Activated CD4-positive, alpha-beta T cell treated with anti-CD3 and anti-CD28 coated beads, Interleukin-10, Interleukin-2, amounts not matched to agents 100 ng/mL and 50 ng/mL, durations not matched to agents 16 hours and 8 hours (primary cell): ENCODE measurements at regions not wholly inside any gene's neighbourhood (a gene's known extent, or its start where the extent isn't known, plus 50 kb on each side); places are given as distances from the start of the nearest gene placed in this dataset.
"Not testable (repeated sequence)": the region's sequence is repeated elsewhere in the genome, so short reads cannot be mapped to it uniquely, and the experiment has no call there.

Source experiments
- DNase-seq: peaks from one replicate; pipeline ENCODE4 v3.0.0-alpha.2; 2020

DNA sequence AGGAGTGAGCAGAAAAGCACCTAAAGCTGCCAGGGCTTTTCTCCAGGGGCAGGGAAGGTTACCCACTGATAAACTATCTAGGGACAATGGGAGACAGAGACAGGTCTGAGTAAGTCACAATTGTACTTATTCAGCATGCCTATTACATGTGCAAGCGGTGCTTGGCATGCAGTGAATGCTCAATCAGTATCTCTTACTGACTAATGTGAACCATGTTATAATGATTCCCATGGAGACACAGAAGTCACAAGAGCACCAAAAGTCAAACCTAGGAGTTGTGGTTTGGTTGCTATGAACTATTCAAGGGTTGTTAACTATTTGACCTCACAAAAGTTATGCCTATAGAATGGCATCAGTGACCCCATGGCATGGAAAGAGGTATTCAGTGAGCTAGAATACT, 50.0 kb upstream of the RASGRP1 start:
- no peak for DNase-seq

- DNase-seq = no peak
Observed at GRCh38 chr15:38617831-38618230, 53.2 kb upstream of the RASGRP1 start.

DNA sequence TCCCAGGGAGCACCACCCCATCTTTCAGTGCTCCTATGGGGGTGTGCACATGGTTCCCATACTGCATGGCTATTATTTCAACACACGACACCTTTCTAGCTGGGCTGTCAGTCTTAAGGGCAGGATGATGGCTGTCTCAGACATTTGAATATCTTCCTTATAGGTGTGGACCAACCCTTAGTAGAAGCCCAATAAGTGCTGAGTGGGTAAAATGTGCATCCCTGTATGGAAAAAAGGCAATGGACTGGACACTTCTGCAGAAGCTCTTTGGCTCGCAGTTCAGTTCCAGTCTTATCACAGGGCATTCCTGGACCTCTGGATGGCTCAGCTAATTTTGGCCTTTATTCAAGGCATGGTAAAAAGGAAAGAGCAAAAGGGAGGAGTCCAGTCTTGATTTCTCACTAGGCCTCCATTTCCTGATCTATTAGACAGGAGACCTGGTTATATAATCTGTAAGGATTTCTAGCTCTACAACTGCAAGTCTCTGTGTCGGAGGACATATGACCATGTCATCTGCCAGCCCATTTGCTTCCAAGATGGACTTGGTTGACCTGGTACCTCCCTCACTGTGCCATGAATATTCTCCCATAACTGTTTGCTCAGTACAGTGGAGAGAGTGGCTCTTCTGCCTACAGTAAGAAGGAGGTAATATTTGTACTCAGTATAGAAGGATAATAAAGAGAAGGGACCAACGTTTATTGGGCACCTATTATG, 53.8 kb upstream of the RASGRP1 start:
- DNase-seq = no peak

DNA sequence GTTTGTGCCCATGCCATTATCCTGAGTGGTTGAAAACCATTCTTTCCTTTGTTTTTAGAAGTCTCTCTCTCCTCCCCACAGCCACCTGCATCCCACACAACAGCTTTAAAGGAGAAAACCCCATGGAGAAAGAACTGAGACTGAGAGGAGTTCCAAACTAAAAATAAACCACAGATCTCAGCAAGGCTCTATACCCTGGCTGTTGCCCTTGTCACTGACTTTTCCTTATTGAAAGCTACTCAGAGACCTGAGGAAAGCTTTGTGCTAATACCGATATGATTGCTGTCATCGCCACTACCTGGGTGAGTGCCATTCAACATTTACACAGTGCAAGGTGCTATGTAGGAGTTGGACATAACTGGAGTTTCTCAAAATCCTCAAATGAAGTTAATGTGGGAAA, 55.5 kb upstream of the RASGRP1 start:
- no peak for DNase-seq

DNA sequence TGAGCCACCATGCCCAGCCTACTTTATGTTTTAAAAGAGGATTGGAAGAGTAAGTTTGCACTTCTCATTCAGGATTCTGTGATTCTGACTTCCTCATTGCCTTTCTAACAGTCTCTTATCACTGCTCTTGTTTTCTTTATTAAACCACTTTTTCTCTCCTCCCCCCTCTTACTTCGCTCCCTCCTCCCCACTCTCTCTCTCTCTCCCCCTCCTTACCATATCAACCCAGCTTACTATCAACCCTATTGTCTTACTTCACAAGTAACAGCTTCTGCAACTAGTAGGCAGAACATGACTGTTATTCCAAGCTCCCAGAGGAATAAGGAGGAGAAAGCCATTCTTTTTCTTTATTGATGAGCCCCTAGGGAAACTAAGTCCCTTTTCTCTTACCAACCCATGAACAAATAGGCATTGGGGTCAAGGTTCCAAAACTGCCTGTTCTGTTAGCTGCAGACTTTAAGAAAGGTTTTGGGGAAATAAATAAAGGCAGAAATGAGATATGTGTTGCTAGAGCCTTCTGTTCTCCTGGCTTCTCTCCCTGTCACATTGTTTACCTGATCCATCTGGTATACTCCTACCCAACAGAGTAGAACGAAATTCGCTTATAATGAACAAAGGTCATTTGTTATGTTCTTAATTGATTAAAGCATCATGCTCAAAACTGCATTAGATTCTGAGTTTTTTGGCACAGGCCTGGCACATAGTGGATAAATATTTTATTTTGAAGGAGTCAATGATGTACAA, 56.4 kb upstream of the RASGRP1 start:
- DNase-seq = no peak

- no peak for DNase-seq
Observed at GRCh38 chr15:38622304-38622703, 57.7 kb upstream of the RASGRP1 start.

DNA sequence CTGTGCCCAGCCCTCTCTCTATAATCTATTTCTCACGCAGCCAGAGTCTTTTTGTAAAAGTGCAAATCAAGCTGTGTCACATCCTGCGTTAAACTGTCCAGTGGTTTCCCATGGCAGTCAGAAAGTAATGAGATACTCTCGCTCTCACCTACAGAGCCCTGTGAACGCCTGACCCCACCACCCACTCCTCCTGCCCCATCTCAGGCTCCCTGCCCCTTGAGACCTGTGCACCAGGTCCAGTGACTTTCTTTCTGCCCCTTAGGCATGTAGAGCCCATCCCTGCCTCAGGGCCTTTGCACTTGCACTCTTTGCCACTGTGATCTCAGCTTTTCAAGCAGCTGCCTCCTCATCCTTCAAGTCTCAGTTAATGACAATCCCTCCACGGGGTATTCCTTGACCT, 58.3 kb upstream of the RASGRP1 start:
- DNase-seq = no peak

DNA sequence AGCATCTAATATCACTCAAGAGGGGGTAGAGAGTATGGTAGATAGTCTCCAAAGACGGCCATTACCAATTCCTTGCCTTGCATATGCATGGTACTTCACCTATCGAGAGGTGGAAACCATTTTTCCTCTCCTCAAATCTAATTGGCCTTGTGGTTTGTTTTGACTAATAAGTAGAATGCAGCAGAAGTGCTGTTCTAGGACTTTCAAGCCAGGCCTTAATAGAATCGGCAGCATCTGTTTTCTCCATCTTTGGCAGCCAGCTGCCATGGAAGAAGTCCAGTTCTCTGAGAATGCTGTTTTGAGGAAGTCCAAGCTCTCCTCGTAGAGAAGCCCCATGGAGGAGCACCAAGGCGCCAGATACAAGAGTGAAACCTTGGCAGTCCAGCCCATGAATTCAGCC, 59.1 kb upstream of the RASGRP1 start:
- no peak for DNase-seq

GRCh38 chr15:38624244-38625205, 59.9 kb upstream of the RASGRP1 start:
- DNase-seq = no peak

DNA sequence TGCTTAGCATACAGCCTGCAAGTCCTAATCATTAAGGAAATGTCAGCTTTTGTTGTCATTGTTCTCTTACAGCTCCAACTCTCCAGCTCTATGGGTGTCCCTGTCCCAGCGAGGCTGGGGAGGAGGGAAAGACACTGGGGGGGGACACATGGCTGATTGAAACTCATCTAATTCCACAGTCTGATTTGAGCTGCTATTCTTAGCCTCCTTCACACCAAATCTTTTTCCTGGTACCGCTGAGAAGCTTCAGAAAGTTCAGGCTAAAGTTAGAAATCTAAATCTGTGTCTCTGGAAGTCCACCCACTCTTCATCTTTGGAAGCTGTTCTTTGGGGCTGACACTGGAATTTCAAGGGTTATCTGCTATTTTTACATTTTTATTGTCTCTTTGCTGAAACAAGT, 61.3 kb upstream of the RASGRP1 start:
- DNase-seq = no peak

DNA sequence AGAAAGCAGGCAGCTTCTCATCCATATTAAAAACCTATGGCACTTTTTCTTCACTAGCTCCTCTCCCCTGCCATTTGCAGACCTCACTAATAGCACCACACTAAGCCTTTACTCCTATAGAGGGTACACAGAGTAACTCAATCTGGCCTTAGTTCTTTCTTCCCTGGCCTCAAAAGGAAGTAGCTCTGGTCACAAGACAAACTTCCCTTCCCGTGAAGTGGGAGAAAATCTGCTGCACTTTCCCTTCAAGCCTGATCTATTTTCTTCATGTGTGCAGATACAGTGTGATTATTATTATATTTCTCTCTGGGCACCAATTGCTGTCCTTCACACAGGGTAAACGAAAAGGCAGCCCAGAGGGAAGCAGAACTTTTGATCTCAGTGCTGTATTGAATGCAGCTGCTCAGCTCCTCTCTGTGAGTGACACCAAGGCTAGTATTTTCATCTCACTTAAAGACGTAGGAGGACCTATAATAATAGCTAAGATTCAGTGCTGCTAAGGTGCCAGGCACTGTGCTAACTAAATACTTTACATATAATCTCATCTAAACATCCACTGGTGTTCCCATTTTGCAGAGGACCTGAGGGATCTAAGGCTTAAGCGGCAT, 61.9 kb upstream of the RASGRP1 start:
- DNase-seq = no peak

DNA sequence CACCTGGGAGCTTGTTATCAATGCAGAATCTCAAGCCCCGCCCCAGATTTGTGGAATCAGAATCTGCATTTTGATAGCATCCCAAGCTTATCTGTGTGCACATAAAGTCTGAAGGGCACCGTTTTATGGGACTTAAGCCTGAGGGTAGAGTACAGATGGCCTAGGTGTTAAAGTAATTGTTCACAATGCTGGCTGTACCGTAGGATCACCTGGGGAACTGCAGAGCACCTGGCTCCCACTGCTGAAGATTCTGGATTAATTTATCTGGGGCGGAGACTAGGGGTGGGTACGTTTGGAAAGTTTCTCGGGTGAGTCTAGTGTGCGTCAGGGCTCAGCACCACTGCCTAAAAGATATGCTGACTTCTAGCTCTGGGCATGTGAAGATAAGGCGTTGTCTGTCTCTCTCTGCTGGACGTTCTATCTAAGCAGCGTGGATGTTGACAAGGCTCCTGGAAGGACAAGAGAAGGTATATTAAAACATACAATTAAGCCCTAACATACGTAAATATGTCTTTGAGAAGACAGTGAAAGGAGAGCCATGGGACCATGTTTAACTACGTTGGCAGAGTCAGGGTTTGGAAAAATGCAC, 63.2 kb upstream of the RASGRP1 start:
- no peak for DNase-seq

- no peak for DNase-seq
Observed at GRCh38 chr15:38631119-38632075, 66.8 kb upstream of the RASGRP1 start.

DNA sequence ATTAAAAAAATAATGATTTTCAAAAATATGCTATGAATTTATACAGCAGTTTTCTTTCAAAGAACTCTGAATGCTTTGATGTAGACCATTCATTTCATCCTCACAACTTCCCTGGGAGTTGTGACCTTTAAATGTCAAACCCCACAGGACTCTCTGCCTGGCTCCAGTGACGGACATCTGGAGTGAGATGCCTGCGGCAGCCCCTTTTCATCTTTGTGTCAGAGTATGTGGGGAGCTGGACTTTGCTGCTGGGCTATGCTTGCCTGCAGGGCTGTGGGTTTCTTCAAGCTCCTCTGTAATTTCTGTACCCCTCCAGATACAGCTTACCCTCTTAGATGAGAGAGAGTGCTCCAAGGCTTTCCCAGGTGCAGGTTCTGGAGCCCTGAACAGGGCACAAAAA, 70.6 kb upstream of the RASGRP1 start:
- DNase-seq = no peak

DNA sequence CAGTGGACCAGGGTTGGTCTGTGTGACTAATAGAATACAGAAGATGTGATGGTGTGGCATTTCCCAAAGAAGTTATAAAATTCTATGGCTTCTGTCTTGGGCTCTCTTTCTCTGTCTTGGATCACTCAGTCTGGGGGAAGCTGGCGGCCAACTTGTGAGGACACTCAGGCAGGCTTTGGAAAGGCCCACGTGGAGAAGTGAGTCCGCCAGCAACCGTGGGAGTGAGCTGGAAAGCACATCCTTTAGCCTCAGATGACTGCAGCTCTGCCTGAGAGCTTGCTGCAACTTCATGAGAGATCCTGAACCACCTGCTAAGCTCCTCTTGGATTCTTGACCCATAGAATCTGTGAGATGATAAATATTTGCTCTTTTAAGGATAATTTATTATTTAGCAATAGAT, 72.0 kb upstream of the RASGRP1 start:
- DNase-seq = no peak

DNA sequence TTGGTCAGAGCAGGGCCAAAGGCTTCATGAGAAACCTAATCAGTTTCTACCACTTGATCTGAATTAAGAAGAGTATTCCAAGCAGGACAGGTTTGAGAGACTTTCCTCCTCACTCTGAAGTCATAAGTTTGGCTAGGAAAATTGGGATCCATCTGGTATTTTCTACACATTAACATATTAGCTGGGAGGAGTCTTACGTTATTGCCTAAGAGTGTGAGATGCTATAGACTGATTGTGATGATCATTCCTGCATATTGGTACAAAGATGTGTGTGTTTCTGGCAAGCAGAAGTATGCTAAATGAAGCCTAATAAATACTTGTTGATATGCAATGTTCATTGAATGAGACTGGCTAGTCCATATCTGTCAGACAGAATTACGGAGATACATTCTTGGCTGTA, 73.5 kb upstream of the RASGRP1 start:
- DNase-seq = no peak

DNA sequence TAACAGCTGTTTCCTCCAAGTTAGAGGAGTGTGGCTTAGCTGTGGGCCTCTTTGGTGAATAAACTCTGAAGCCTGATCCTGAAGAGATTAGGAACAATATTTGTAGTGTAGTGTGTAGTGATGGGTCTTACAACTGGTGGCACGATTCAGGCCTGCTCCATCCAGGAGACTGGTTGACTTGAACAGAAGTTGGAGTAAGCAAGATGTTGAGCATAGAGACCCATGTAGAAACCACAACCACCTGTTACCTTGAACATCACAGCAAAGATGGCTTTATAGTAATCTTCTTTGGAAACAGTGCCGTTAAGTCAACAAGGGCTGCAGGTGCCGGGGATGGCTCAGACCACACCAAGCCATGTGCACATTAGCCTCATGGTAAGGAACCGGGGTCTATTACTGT, 74.2 kb upstream of the RASGRP1 start:
- DNase-seq = no peak

DNA sequence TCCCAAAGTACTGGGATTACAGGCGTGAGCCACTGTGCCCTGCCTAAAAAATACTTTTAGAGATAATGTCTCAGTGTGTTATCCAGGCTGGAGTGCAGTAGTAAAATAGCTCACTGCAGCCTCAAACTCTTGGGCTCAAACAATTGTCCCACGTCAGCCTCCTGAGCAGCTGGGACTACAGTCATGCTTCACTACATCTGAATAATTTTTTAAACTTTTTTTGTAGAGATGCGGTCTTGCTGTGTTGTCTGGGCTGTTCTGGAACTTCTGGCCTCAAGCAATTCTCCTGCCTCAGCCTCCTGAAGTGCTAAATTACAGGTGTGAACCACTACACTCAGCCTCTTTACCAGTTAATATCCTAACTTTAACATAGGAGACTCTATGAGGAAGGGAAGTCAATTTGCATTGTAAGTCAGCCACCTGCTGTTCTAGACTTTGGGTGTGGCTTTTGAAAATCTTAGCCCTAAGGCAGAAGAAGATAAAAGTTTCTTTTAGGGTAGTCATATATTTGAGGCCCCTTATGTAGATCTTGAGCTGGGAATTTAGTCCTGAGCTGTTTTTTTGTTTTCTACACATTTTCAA, 78.2 kb upstream of the RASGRP1 start:
- no peak for DNase-seq

DNA sequence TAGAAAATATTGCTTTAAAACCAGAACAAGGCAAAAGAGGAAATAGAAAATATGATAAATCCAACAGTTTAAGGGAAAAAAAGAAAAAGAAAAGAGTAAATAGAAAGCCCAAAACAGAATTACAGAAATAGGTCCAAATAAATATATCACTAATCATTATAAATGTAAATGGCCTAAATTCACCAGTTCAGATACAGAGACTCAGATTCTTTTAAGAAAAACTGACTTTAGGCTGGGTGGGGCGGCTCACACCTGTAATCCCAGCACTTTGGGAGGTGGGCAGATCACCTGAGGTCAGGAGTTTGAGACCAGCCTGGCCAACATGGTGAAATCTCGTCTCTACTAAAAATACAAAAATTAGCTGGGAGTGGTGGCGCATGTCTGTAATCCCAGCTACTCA, 79.7 kb upstream of the RASGRP1 start:
- not testable (repeated sequence) for DNase-seq

DNA sequence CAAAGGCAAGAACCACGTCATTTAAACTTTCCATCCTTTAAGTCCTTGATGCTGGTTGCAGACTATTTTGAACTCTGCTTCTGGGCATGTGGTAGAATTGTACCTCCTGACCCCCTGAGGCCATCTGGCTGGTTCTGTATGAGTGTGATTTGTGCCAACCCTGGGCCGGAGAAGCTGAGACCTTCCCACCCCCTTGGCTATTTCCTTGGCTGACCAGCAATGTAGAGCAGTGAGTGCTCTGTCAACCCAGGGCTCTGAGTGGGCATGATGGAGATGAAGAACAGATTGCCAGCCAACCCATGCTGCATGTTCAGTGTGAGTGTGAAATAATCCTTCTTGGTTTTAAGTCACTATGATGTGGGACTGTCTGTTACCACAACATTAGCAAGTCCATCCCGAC, 82.1 kb upstream of the RASGRP1 start:
- DNase-seq = no peak

DNA sequence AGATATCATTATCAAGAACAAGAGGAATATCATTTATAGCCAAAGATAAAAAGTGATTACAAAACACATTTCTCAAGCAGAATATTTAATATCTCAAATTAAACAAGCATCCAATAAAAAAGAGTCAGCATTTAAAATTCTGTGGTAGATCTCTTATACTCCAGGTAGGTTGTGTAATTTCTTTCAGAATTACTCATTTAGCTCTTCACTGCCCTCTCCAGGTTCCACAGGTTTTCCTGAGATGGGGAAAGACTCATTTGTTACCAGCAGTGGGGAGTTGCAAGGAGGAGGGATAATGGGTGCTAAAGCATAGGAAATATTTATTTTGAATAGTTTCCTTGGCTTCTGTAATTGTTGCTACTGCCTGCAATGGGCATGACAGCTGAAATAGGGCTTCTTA, 83.1 kb upstream of the RASGRP1 start:
- no peak for DNase-seq
